ENCODE measurements at regions not wholly inside any gene's neighbourhood (a gene's known extent, or its start where the extent isn't known, plus 50 kb on each side); places are given as distances from the start of the nearest gene placed in this dataset.

DNA sequence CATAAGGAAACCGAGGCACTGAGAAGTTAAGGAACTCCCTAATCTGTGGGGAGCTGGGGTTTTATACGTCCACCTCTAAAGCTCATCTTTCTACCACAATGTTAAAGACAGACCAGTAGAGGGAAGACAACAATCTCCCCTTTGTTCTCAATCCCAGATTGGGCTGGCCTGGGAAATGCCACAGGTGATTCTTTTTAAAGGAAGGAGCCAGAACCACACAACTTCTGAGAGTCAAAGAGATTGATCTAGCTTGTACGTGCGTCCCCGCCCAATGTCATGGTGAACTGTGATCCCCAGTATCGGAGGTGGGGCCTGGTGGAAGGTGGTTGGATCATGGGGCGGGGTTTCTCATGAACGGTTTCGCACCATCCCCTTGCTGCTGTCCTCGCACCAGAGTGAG lies 81.8 kb upstream of the LCLAT1 start:
- H3K27me3 Mint-ChIP-seq, result no peaks in the 10 kb centered on the region
- H3K9me3 Mint-ChIP-seq, result no peaks in the 10 kb centered on the region
- no peaks in the 10 kb centered on the region for H3K36me3 Mint-ChIP-seq (ENCODE audit: low read depth)
- H3K27ac Mint-ChIP-seq, result no peak overlapping the region
- POLR2A ChIA-PET, result interaction anchor here (1.3 to 1.5 kb wide), 2 partner anchors 10 to 99 kb away, joined by 3 read pairs; no protein-coding TSS in a partner anchor
- no peak overlapping the region for H3K4me3 Mint-ChIP-seq
- H3K4me1 Mint-ChIP-seq, result peaks cover 33% of the 10 kb centered on the region
- DNase-seq, result no peak
- CTCF ChIA-PET, result no interaction called here

DNA sequence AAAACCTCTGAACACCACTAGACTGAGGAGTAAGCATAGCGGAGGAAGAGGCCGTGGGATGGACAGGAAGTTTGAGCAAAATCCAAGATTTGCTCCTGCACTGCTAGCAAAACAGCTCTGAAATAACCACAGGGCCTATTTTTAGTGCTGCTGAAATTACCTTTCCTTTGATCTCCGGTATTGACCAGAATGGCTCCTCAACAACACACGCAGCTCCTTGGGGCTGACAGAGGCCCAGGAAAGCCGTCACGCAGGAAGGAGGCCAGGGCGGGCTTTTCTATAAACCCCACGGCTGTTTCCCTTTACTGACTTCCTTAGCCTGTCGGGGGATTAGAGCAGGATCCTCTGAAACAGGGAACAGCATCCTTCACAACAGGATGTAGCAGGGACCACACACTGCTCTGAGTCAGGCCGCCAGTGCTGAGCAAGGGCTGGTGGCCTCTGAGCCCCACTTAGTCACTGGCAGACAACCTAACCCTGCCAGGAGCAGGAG lies 80.8 kb upstream of the LCLAT1 start:
- no peaks in the 10 kb centered on the region for H3K27me3 Mint-ChIP-seq
- ChIA-PET CTCF (no interaction called here), POLR2A (interaction anchor here (1.3 to 1.5 kb wide), 2 partner anchors 11 to 100 kb away, joined by 3 read pairs; no protein-coding TSS in a partner anchor)
- no peaks in the 10 kb centered on the region for H3K36me3 Mint-ChIP-seq (ENCODE audit: low read depth)
- DNase-seq, result peak; percentile 32
- no peaks in the 10 kb centered on the region for H3K9me3 Mint-ChIP-seq
- H3K4me3 Mint-ChIP-seq, result no peak overlapping the region
- peaks cover 31% of the 10 kb centered on the region for H3K4me1 Mint-ChIP-seq
- H3K27ac Mint-ChIP-seq, result no peak overlapping the region

GRCh38 chr2:30367232-30368070 lies 79.6 kb upstream of the LCLAT1 start:
- POLR2A ChIA-PET, result no interaction called here

DNA sequence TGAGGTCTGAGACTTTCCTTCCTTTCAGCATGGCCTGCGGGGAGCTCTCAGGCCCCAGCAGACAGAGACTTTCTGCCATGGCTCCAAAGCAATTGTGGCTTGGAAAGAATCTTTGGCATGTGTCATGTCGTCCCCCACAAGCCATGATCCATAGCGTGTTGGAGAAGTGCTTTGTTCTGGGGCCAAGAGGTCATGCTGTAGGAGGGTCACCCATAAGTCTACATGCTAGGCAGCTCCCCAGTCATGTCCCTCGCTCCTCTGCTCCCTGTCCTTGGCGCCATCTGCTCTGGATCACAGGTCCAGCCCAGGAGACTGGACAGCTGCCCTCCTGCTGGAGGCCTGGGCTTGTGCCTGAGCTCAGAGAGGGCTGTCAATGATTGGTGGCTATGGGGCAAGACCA lies 78.8 kb upstream of the LCLAT1 start:
- Mint-ChIP-seq H3K9me3 (no peaks in the 10 kb centered on the region), H3K27me3 (no peaks in the 10 kb centered on the region), H3K4me3 (no peak overlapping the region), H3K27ac (no peak overlapping the region), H3K4me1 (peaks cover 21% of the 10 kb centered on the region), H3K36me3 (ENCODE audit: low read depth) (no peaks in the 10 kb centered on the region)
- ChIA-PET CTCF (no interaction called here), POLR2A (no interaction called here)
- no peak for DNase-seq

More at GRCh38 chr2:30367232-30368070, 79.6 kb upstream of the LCLAT1 start:
- H3K36me3 Mint-ChIP-seq (ENCODE audit: low read depth), result no peaks in the 10 kb centered on the region
- H3K9me3 Mint-ChIP-seq, result no peaks in the 10 kb centered on the region
- no peak overlapping the region for H3K27ac Mint-ChIP-seq
- H3K4me3 Mint-ChIP-seq, result no peak overlapping the region
- no peaks in the 10 kb centered on the region for H3K27me3 Mint-ChIP-seq
- CTCF ChIA-PET, result no interaction called here
- no peak for DNase-seq
- peaks cover 25% of the 10 kb centered on the region for H3K4me1 Mint-ChIP-seq

DNA sequence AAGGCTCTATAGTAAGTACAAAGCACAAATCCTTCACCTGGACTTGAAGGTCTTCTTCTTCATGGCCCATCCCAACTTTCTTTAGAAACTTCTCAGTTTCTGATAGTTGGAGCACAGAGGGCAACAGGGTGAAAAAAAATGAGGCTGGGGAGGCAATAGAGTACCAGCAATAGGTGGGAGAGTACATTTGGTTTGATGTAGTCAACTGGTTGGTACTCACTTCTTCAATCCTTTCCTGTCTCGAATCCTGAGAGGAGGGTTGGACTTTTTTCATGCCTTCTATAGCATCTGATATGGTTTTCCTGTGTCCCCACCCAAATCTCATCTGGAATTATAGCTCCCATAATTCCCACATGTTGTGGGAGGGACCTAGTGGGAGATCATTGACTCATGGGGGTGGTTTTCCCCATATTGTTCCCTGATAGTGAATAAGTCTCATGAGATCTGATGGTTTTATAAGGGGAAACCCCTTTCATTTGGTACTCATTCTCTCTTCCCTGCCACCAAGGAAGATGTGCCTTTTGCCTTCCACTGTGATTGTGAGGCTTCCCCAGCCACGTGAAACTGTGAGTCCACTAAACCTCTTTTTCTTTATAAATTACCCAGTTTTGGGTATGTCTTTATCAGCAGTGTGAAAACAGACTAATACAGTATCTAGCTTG lies 75.9 kb upstream of the LCLAT1 start:
- DNase-seq, result no peak
- H3K36me3 Mint-ChIP-seq (ENCODE audit: low read depth), result no peaks in the 10 kb centered on the region
- H3K4me3 Mint-ChIP-seq, result no peak overlapping the region
- H3K9me3 Mint-ChIP-seq, result no peaks in the 10 kb centered on the region
- CTCF ChIA-PET, result interaction anchor here (1.7 kb wide), 1 partner anchor 206 kb away, joined by 3 read pairs; no protein-coding TSS in a partner anchor
- H3K27me3 Mint-ChIP-seq, result no peaks in the 10 kb centered on the region
- H3K4me1 Mint-ChIP-seq, result peaks cover 15% of the 10 kb centered on the region
- POLR2A ChIA-PET, result interaction anchor here (0.8 kb wide), 1 partner anchor 35 kb away, joined by 5 read pairs; no protein-coding TSS in a partner anchor
- H3K27ac Mint-ChIP-seq, result no peak overlapping the region

DNA sequence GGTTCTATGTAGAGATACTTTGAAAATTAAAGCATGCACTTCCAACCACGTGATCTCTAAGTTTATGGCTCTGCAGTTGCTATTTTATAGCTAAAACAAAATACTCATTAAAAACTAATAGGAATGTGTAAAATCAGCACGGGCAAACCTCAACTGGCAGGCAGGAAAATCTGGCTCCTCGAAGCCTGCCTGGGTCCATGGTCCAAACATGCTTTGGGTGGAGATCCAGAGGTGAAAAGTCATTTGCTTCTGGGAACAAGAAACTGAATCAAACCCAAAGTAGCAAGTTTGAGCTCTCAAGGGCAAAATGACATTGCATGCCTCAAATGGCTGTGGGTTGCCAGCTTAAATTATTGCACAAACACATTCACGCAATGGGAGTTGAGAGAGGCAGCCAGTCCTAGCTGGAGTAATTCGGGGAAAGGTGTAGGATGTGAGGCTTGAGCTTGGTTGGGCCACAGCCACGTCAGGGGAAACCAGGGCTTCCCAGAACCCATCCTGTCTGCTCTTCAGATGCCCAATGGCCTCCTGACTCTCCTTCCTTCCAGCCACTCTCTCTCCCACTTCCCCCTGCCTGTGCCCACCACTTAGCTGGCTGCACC lies 75.2 kb upstream of the LCLAT1 start:
- peaks cover 7% of the 10 kb centered on the region for H3K4me1 Mint-ChIP-seq
- POLR2A ChIA-PET, result interaction anchor here (0.8 kb wide), 1 partner anchor 35 kb away, joined by 5 read pairs; no protein-coding TSS in a partner anchor
- CTCF ChIA-PET, result interaction anchor here (1.7 kb wide), 1 partner anchor 207 kb away, joined by 3 read pairs; no protein-coding TSS in a partner anchor
- no peaks in the 10 kb centered on the region for H3K36me3 Mint-ChIP-seq (ENCODE audit: low read depth)
- DNase-seq, result no peak
- H3K4me3 Mint-ChIP-seq, result no peak overlapping the region
- H3K9me3 Mint-ChIP-seq, result no peaks in the 10 kb centered on the region
- no peak overlapping the region for H3K27ac Mint-ChIP-seq
- H3K27me3 Mint-ChIP-seq, result no peaks in the 10 kb centered on the region

- Mint-ChIP-seq H3K27ac (no peak overlapping the region), H3K4me3 (no peak overlapping the region), H3K4me1 (peaks cover 6% of the 10 kb centered on the region), H3K9me3 (no peaks in the 10 kb centered on the region), H3K27me3 (no peaks in the 10 kb centered on the region), H3K36me3 (ENCODE audit: low read depth) (no peaks in the 10 kb centered on the region)
- ChIA-PET POLR2A (no interaction called here), CTCF (no interaction called here)
- DNase-seq, result no peak
Measured at GRCh38 chr2:30372826-30373225, 74.2 kb upstream of the LCLAT1 start.

GRCh38 chr2:30373881-30374302 lies 73.2 kb upstream of the LCLAT1 start:
- no peaks in the 10 kb centered on the region for H3K27me3 Mint-ChIP-seq
- DNase-seq, result no peak
- no peak overlapping the region for H3K4me3 Mint-ChIP-seq
- CTCF ChIA-PET, result no interaction called here
- H3K9me3 Mint-ChIP-seq, result no peaks in the 10 kb centered on the region
- H3K36me3 Mint-ChIP-seq (ENCODE audit: low read depth), result no peaks in the 10 kb centered on the region
- POLR2A ChIA-PET, result no interaction called here
- H3K27ac Mint-ChIP-seq, result no peak overlapping the region
- H3K4me1 Mint-ChIP-seq, result peaks cover 6% of the 10 kb centered on the region

DNA sequence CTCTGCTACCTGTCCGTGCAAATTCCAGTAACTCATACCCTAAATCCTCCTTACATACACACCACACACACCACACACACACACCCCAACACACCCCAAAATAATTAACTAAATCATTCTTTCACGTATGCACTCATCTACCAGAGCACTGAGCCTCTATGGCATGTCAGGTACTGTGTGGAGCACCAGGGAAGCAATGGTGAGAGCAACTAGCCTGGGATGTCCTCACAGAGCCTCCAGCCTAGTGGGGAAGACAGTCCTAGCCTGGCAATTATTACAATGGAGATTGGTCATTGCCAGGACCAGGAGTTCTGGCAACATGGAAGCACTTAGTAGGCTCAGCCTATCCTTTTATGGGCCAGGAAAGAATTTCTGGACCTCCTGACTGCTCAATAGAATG lies 72.7 kb upstream of the LCLAT1 start:
- Mint-ChIP-seq H3K4me1 (peaks cover 6% of the 10 kb centered on the region), H3K36me3 (ENCODE audit: low read depth) (no peaks in the 10 kb centered on the region), H3K27me3 (no peaks in the 10 kb centered on the region), H3K27ac (no peak overlapping the region), H3K9me3 (no peaks in the 10 kb centered on the region), H3K4me3 (no peak overlapping the region)
- POLR2A ChIA-PET, result no interaction called here
- no peak for DNase-seq
- CTCF ChIA-PET, result no interaction called here

DNA sequence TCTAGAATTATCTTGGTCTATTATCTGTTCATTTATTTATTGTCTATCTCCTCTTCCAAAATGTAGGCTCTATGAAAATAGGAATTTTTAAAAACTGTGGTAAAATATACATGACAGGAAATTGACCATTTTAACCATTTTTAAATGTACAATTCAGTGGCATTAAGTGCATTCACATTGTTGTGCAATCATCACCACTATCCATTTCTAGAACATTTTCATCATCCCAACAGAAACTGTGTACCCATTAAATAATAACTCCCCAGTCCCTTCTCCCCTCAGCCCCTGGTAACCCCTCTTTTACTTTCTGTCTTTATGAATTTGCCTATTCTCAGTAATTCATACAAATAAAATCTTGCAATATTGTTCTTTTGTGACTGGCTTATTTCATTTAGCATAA lies 71.1 kb upstream of the LCLAT1 start:
- Mint-ChIP-seq H3K4me1 (peaks cover 6% of the 10 kb centered on the region), H3K27me3 (no peaks in the 10 kb centered on the region), H3K36me3 (ENCODE audit: low read depth) (no peaks in the 10 kb centered on the region), H3K9me3 (no peaks in the 10 kb centered on the region), H3K27ac (no peak overlapping the region), H3K4me3 (no peak overlapping the region)
- CTCF ChIA-PET, result no interaction called here
- POLR2A ChIA-PET, result no interaction called here
- DNase-seq, result no peak

- Mint-ChIP-seq H3K27me3 (peaks cover 3% of the 10 kb centered on the region), H3K27ac (no peak overlapping the region), H3K4me3 (no peak overlapping the region), H3K4me1 (no peaks in the 10 kb centered on the region), H3K36me3 (ENCODE audit: low read depth) (no peaks in the 10 kb centered on the region), H3K9me3 (no peaks in the 10 kb centered on the region)
- DNase-seq, result no peak
- POLR2A ChIA-PET, result no interaction called here
- CTCF ChIA-PET, result no interaction called here
Measured at GRCh38 chr2:30379481-30379880, 67.6 kb upstream of the LCLAT1 start.

DNA sequence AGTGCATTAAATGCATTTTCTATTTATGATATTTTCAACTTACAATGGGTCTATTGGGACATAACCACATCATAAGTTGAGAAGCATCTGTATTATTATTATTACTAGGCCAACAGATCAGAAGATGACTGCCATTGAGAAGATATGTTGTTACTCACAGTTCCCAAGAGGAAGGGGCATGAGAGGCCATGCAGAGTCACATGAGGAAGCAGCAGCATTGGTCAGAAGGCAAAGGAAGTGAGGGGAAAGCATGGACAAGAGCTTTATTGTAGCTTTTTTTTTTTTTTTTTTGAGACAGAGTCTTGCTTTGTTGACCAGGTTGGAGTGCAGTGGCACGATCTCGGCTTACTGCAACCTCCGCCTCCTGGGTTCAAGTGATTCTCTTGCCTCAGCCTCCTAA lies 66.2 kb upstream of the LCLAT1 start:
- ChIA-PET POLR2A (no interaction called here), CTCF (no interaction called here)
- no peaks in the 10 kb centered on the region for H3K9me3 Mint-ChIP-seq
- H3K27ac Mint-ChIP-seq, result no peak overlapping the region
- no peaks in the 10 kb centered on the region for H3K4me1 Mint-ChIP-seq
- no peak for DNase-seq
- no peak overlapping the region for H3K4me3 Mint-ChIP-seq
- H3K27me3 Mint-ChIP-seq, result peaks cover 4% of the 10 kb centered on the region
- H3K36me3 Mint-ChIP-seq (ENCODE audit: low read depth), result no peaks in the 10 kb centered on the region

GRCh38 chr2:30382162-30382783 lies 64.8 kb upstream of the LCLAT1 start:
- H3K9me3 Mint-ChIP-seq, result no peaks in the 10 kb centered on the region
- ChIA-PET CTCF (no interaction called here), POLR2A (no interaction called here)
- H3K27ac Mint-ChIP-seq, result no peak overlapping the region
- H3K36me3 Mint-ChIP-seq (ENCODE audit: low read depth), result no peaks in the 10 kb centered on the region
- no peak overlapping the region for H3K4me3 Mint-ChIP-seq
- no peak for DNase-seq
- H3K27me3 Mint-ChIP-seq, result peaks cover 4% of the 10 kb centered on the region
- no peaks in the 10 kb centered on the region for H3K4me1 Mint-ChIP-seq

All from activated CD4-positive, alpha-beta memory T cell treated with anti-CD3 and anti-CD28 coated beads, Interleukin-2, amount 10 ng/mL, durations not matched to agents 7 days and 5 days (primary cell).